Left lung (tissue), 4 donors: ENCODE measurements at regions not wholly inside any gene's neighbourhood (a gene's known extent, or its start where the extent isn't known, plus 50 kb on each side); places are given as distances from the start of the nearest gene placed in this dataset.

Source experiments
- ATAC-seq: fragments of 200-7000 bp; cut with Tn5 transposase; one replicate; pipeline ENCODE4 v1.9.1; 2020; ENCODE audit warnings: moderate library complexity
- DNase-seq, 4 donors: peaks; one replicate each; pipeline ENCODE4 v3.0.0-alpha.2; 2013 to 2020
- H3K27ac ChIP-seq, 2 donors: fragments of 200-600 bp; sonication (generic) in 1 of 2; one replicate each; pipeline versions ENCODE4 v1.5.0 to v1.8.0; 2020 to 2021
- H3K27me3 ChIP-seq, 2 donors: fragments of 200-600 bp; sonication (generic) in 1 of 2; one replicate each; pipeline versions ENCODE4 v1.5.0 to v1.8.0; 2020 to 2021
- H3K36me3 ChIP-seq, 2 donors: fragments of 200-600 bp; sonication (generic) in 1 of 2; one replicate each; pipeline versions ENCODE4 v1.5.0 to v1.8.0; 2020 to 2021
- H3K4me1 ChIP-seq, 2 donors: fragments of 200-600 bp; one replicate each; pipeline ENCODE4 v1.8.0; 2021
- H3K4me3 ChIP-seq, 2 donors: fragments of 200-600 bp; sonication (generic) in 1 of 2; one replicate each; pipeline versions ENCODE4 v1.5.0 to v1.8.0; 2020 to 2021; ENCODE audit warnings: mild to moderate bottlenecking in 1 of 2
- H3K9me3 ChIP-seq, 2 donors: fragments of 200-600 bp; sonication (generic) in 1 of 2; one replicate each; pipeline versions ENCODE4 v1.5.0 to v1.8.0; 2020 to 2021
- intact Hi-C, 2 donors: fragments of 100-400 bp; cut with DNase I; formaldehyde crosslinking; loops; one replicate each; pipeline versions ENCODE4 v1.11.2 to v1.14.2; 2022
- TF ChIP-seq, protein P1 (sequence below), 2 donors: fragments of 200-600 bp; sonication (generic) in 1 of 2; IDR thresholded peaks; one replicate each; pipeline versions ENCODE4 v1.5.0 to v1.8.0; 2021; ENCODE audit warnings: antibody characterized with exemption in 2 of 2
- donor health status: DM: no; HTN: yes; CAD: no.
- donor health status: DM: no; HTN: no; CAD: no.

DNA sequence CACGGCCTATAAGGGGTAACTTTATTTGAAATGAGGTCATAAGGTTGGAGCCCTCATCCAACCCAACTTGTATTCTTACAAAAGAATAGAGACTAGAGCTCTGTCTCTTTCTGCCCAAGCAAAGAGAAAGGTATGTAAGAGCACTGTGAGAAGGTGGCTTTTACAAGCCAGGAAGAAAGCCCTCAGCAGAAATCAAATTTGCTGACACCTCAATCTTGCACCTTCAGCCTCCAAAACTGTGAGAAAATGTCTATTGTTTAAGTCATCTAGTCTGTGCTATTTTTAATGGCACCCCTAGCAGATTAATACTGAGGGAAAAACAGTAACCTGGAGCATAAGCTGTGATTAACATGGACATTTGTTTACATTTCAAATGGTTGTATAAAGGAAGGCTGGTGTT lies 860.7 kb downstream of the PCDH7 start:
- intact Hi-C loops: no loop called here

GRCh38 chr4:31585503-31585902 lies 865.3 kb downstream of the PCDH7 start:
- DNase-seq: no peak
- no peak for ATAC-seq
- H3K4me1 ChIP-seq: no peaks in the 10 kb centered on the region
- no peaks in the 10 kb centered on the region for H3K36me3 ChIP-seq
- no peak overlapping the region for H3K4me3 ChIP-seq
- no peaks in the 10 kb centered on the region for H3K9me3 ChIP-seq
- TF ChIP-seq, protein P1, sequence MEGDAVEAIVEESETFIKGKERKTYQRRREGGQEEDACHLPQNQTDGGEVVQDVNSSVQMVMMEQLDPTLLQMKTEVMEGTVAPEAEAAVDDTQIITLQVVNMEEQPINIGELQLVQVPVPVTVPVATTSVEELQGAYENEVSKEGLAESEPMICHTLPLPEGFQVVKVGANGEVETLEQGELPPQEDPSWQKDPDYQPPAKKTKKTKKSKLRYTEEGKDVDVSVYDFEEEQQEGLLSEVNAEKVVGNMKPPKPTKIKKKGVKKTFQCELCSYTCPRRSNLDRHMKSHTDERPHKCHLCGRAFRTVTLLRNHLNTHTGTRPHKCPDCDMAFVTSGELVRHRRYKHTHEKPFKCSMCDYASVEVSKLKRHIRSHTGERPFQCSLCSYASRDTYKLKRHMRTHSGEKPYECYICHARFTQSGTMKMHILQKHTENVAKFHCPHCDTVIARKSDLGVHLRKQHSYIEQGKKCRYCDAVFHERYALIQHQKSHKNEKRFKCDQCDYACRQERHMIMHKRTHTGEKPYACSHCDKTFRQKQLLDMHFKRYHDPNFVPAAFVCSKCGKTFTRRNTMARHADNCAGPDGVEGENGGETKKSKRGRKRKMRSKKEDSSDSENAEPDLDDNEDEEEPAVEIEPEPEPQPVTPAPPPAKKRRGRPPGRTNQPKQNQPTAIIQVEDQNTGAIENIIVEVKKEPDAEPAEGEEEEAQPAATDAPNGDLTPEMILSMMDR (IDR thresholded peaks at IDR 0.05): no peak
- H3K27ac ChIP-seq: no peak overlapping the region
- no peaks in the 10 kb centered on the region for H3K27me3 ChIP-seq
- intact Hi-C loops: no loop called here

More for the DNA sequence above, 860.7 kb downstream of the PCDH7 start:
- Histone ChIP-seq H3K4me1 (no peaks in the 10 kb centered on the region), H3K9me3 (no peaks in the 10 kb centered on the region), H3K27ac (no peak overlapping the region), H3K27me3 (no peaks in the 10 kb centered on the region), H3K4me3 (no peak overlapping the region), H3K36me3 (no peaks in the 10 kb centered on the region)
- TF ChIP-seq, protein P1 (IDR thresholded peaks at IDR 0.05): no peak
- ATAC-seq (no peak), DNase-seq (no peak)

GRCh38 chr4:31592293-31592692 lies 872.1 kb downstream of the PCDH7 start:
- H3K4me1 ChIP-seq: no peaks in the 10 kb centered on the region
- H3K4me3 ChIP-seq: no peak overlapping the region
- no peaks in the 10 kb centered on the region for H3K36me3 ChIP-seq
- H3K27me3 ChIP-seq: no peaks in the 10 kb centered on the region
- intact Hi-C loops: no loop called here
- no peaks in the 10 kb centered on the region for H3K9me3 ChIP-seq
- H3K27ac ChIP-seq: no peak overlapping the region
- ATAC-seq: no peak
- DNase-seq: no peak
- TF ChIP-seq, protein P1 (IDR thresholded peaks at IDR 0.05): no peak

GRCh38 chr4:31595496-31595895 lies 875.3 kb downstream of the PCDH7 start:
- no peaks in the 10 kb centered on the region for H3K36me3 ChIP-seq
- DNase-seq (no peak), ATAC-seq (no peak)
- H3K9me3 ChIP-seq: no peaks in the 10 kb centered on the region
- intact Hi-C loops: no loop called here
- TF ChIP-seq, protein P1 (IDR thresholded peaks at IDR 0.05): no peak
- H3K27me3 ChIP-seq: no peaks in the 10 kb centered on the region
- no peaks in the 10 kb centered on the region for H3K4me1 ChIP-seq
- no peak overlapping the region for H3K27ac ChIP-seq
- H3K4me3 ChIP-seq: no peak overlapping the region

DNA sequence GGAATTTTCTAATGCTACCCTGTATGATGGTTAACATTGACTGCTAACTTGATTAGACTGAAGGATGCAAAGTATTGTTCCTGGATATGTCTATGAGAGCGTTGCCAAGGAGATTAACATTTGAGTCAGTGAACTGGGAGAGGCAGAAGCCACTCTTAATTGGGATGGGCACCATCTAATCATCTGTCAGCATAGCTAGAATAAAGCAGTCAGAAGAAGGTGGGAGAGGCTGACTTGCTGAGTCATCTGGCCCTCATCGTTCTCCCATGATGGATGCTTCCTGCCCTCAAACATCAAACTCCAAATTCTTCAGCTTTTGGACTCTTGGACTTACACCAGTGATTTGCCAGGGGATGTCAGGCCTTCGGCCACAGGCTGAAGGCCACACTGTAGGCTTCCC lies 878.5 kb downstream of the PCDH7 start:
- no peaks in the 10 kb centered on the region for H3K4me1 ChIP-seq
- TF ChIP-seq, protein P1 (IDR thresholded peaks at IDR 0.05): no peak
- DNase-seq: no peak
- H3K36me3 ChIP-seq: no peaks in the 10 kb centered on the region
- no peaks in the 10 kb centered on the region for H3K27me3 ChIP-seq
- no peak overlapping the region for H3K27ac ChIP-seq
- H3K4me3 ChIP-seq: no peak overlapping the region
- ATAC-seq: no peak
- H3K9me3 ChIP-seq: no peaks in the 10 kb centered on the region
- intact Hi-C loops: no loop called here
